GM10266 (cell line): ENCODE measurements at regions not wholly inside any gene's neighbourhood (a gene's known extent, or its start where the extent isn't known, plus 50 kb on each side); places are given as distances from the start of the nearest gene placed in this dataset.

Source experiments
- DNase-seq: peaks from one replicate; pipeline ENCODE4 v3.0.0; 2012; ENCODE audit errors: extremely low spot score
- TF ChIP-seq, protein P1 (sequence below): IDR thresholded peaks from 2 replicates; pipeline ENCODE4 v1.5.1; 2012; ENCODE audit warnings: mild to moderate bottlenecking, low read depth; ENCODE audit not compliant: control insufficient read depth, insufficient read depth; ENCODE audit errors: missing control alignments

- no peak for DNase-seq
Observed at GRCh38 chr1:8134546-8135235, 108.6 kb upstream of the ERRFI1 start.

GRCh38 chr1:8133657-8134430 is 107.7 kb upstream of the ERRFI1 start:
- no peak for DNase-seq
- TF ChIP-seq, protein P1, sequence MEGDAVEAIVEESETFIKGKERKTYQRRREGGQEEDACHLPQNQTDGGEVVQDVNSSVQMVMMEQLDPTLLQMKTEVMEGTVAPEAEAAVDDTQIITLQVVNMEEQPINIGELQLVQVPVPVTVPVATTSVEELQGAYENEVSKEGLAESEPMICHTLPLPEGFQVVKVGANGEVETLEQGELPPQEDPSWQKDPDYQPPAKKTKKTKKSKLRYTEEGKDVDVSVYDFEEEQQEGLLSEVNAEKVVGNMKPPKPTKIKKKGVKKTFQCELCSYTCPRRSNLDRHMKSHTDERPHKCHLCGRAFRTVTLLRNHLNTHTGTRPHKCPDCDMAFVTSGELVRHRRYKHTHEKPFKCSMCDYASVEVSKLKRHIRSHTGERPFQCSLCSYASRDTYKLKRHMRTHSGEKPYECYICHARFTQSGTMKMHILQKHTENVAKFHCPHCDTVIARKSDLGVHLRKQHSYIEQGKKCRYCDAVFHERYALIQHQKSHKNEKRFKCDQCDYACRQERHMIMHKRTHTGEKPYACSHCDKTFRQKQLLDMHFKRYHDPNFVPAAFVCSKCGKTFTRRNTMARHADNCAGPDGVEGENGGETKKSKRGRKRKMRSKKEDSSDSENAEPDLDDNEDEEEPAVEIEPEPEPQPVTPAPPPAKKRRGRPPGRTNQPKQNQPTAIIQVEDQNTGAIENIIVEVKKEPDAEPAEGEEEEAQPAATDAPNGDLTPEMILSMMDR: no peak

More at GRCh38 chr1:8134546-8135235, 108.6 kb upstream of the ERRFI1 start:
- TF ChIP-seq, protein P1: no peak

DNA sequence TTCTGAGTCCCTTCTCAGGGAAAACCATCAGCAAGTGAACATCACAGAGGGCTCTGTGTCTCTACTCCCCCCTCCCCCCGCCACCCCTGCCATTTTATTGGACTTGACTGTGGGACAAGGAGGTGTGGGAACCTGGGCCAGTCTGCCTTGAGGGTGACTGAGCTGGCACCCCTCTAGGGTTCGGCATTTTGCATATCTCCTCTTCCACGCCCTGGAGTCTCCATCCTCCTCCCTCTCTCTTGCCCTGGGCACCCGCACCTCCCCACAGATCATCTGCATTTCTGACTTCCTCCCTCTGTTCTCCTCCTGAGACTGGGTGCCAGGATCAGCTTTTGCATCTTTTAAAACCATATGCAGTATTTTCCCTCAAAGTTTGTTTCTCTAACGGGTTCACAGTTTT is 107.1 kb upstream of the ERRFI1 start:
- TF ChIP-seq, protein P1: no peak
- DNase-seq: no peak

- DNase-seq: no peak
Observed at GRCh38 chr1:8127171-8127641, 101.1 kb upstream of the ERRFI1 start.

GRCh38 chr1:8122477-8123407 is 96.6 kb upstream of the ERRFI1 start:
- TF ChIP-seq, protein P1: no peak
- DNase-seq: no peak

More at GRCh38 chr1:8127171-8127641, 101.1 kb upstream of the ERRFI1 start:
- TF ChIP-seq, protein P1: no peak

DNA sequence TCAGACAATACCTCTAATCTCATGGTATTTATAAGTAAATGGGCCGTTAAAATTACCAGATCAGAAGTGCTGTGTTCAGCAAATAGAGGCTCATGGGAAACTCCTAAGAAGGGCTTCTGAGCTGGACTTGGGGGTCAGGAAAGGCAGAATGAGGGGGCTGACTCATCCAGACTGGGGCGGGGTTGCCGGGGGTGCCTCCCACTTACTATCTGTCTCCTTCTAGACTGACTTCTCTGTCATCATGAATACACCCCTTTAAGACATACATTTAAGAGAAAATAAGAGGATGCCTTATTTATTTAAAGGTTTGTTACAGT is 96.0 kb upstream of the ERRFI1 start:
- no peak for DNase-seq

More for the DNA sequence above, 96.0 kb upstream of the ERRFI1 start:
- TF ChIP-seq, protein P1: no peak
